Activated CD8-positive, alpha-beta memory T cell treated with anti-CD3 and anti-CD28 coated beads, Interleukin-2, amount 10 ng/mL, durations not matched to agents 7 days and 5 days (primary cell): ENCODE measurements at regions not wholly inside any gene's neighbourhood (a gene's known extent, or its start where the extent isn't known, plus 50 kb on each side); places are given as distances from the start of the nearest gene placed in this dataset.
"Not testable (repeated sequence)": the region's sequence is repeated elsewhere in the genome, so short reads cannot be mapped to it uniquely, and the experiment has no call there.

Source experiments
- ATAC-seq: fragments of 150-1000 bp; cut with Tn5 transposase; one replicate; pipeline ENCODE4 v1.10.0; 2021; ENCODE audit warnings: moderate library complexity
- CTCF ChIA-PET: fragments of 350-600 bp; sonication (Branson Sonifier 250); formaldehyde crosslinking; loops from one replicate; lab custom pipeline; 2021; ENCODE audit warnings: antibody characterized with exemption; lab: Charles Lee
- DNase-seq: peaks from one replicate; pipeline ENCODE4 v3.0.0-alpha.2; 2020
- H3K27ac Mint-ChIP-seq: one replicate; pipeline ENCODE4 v1.8.0; 2021; ENCODE audit warnings: mild to moderate bottlenecking, mixed read lengths
- H3K27me3 Mint-ChIP-seq: one replicate; pipeline ENCODE4 v1.8.0; 2021; ENCODE audit warnings: mixed read lengths
- H3K36me3 Mint-ChIP-seq: one replicate; pipeline ENCODE4 v1.8.0; 2021; ENCODE audit warnings: mild to moderate bottlenecking, mixed read lengths
- H3K4me1 Mint-ChIP-seq: one replicate; pipeline ENCODE4 v1.8.0; 2021; ENCODE audit warnings: mixed read lengths
- H3K4me3 Mint-ChIP-seq: one replicate; pipeline ENCODE4 v1.8.0; 2021; ENCODE audit warnings: mild to moderate bottlenecking, moderate library complexity, mixed read lengths
- H3K9me3 Mint-ChIP-seq: one replicate; pipeline ENCODE4 v1.8.0; 2022; ENCODE audit warnings: low read depth, mixed read lengths

DNA sequence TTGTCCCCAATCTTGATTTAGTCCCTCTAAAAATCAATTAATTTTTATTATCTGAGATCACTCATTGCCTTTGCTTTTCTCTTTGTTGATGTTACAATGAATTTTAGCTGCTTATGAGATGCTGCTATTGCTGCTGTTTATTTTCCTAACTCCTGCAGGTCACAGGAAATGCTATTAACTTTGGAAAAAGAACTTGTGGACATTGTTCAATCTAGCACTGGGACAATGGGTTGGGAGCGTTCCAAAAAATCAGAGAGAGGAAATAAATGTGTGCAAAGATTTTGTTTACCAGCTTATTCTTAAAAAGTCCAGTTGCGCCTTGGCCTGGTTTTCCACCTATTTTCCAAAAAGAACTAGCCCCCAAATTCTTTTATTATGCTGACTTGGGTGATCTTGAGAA, 268.3 kb downstream of the PTH2R start:
- H3K27ac Mint-ChIP-seq, result no peak overlapping the region
- no peaks in the 10 kb centered on the region for H3K4me1 Mint-ChIP-seq
- H3K4me3 Mint-ChIP-seq, result no peak overlapping the region
- CTCF ChIA-PET, result no interaction called here
- no peaks in the 10 kb centered on the region for H3K27me3 Mint-ChIP-seq
- H3K9me3 Mint-ChIP-seq, result peaks cover 2% of the 10 kb centered on the region
- no peak for DNase-seq
- ATAC-seq, result no peak
- H3K36me3 Mint-ChIP-seq, result no peaks in the 10 kb centered on the region

DNA sequence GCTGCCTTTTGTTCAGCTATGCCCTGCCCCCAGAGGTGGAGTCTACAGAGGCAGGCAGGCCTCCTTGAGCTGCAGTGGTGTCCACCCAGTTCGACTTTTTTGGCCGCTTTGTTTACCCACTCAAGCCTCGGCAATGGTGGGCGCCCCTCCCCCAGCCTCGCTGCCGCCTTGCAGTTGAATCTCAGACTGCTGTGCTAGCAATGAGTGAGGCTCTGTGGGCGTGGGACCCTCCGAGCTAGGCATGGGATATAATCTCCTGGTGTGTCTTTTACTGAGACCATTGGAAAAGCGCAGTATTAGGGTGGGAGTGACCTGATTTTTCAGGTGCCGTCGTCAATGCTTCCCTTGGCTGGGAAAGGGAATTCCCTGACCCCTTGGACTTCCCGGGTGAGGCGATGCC, 279.3 kb downstream of the PTH2R start:
- H3K9me3 Mint-ChIP-seq, ATAC-seq, H3K27ac Mint-ChIP-seq, H3K27me3 Mint-ChIP-seq, H3K4me3 Mint-ChIP-seq, CTCF ChIA-PET, DNase-seq, H3K36me3 Mint-ChIP-seq, H3K4me1 Mint-ChIP-seq: not testable (repeated sequence)

DNA sequence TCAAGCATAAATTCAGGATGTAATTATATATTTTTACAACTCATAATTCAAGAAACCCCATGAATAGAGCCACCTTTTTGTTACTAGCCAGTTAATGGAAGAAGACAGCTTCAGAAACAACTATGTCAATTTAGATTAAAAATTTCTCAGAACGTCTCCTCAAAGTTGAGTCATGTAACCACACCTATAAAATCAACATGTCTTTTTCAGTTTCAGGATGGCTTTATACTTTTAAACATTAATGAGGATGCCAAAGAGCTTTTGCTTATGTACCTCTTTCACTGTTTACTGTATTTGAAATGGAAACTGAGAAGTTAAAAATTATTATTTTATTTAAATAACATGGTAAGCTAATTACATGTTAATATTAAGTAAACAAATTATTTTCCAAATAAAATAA, 280.1 kb downstream of the PTH2R start:
- no peak overlapping the region for H3K4me3 Mint-ChIP-seq
- H3K9me3 Mint-ChIP-seq, result peaks cover 2% of the 10 kb centered on the region
- DNase-seq (no peak), ATAC-seq (no peak)
- no peaks in the 10 kb centered on the region for H3K36me3 Mint-ChIP-seq
- H3K27ac Mint-ChIP-seq, result no peak overlapping the region
- H3K4me1 Mint-ChIP-seq, result no peaks in the 10 kb centered on the region
- no peaks in the 10 kb centered on the region for H3K27me3 Mint-ChIP-seq
- CTCF ChIA-PET, result no interaction called here

DNA sequence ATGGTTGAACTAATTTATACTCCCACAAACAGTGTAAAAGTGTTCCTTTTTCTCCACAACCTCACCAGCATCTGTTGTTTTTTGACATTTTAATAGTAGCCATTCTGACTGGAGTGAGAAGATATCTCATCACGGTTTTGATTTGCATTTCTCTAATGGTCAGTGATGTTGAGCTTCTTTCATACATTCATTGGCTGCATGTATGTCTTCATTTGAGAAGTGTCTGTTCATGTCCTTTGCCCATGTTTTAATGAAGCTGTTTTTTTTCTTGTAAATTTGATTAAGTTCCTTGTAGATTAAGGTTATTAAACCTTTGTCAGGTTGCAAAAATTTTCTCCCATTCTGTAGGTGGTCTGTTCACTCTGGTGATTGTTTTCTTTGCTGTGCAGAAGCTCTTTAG, 281.1 kb downstream of the PTH2R start:
- CTCF ChIA-PET, H3K27ac Mint-ChIP-seq, H3K36me3 Mint-ChIP-seq, ATAC-seq, H3K4me3 Mint-ChIP-seq, H3K4me1 Mint-ChIP-seq, H3K27me3 Mint-ChIP-seq, DNase-seq, H3K9me3 Mint-ChIP-seq: not testable (repeated sequence)

DNA sequence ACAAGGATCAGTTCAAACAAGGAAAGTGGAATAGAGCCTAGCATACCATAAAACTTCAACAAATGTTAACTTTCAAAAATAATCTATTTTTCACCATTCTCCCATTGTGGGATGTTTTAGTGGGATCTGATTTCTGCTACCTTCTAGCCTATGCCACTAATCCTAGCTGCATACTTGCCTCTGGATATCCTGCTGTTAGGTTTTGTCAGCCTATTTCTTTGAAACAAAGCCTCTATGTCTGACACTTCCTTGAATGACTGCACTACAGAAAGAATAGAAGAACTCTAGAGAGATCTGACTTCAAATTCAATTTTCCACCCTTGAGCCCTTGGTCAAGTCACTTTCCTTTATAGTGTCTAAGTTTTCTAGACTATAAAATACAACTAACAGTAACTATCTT, 291.5 kb downstream of the PTH2R start:
- Mint-ChIP-seq H3K9me3 (peaks cover 2% of the 10 kb centered on the region), H3K27me3 (no peaks in the 10 kb centered on the region), H3K4me1 (no peaks in the 10 kb centered on the region), H3K4me3 (no peak overlapping the region), H3K27ac (no peak overlapping the region), H3K36me3 (no peaks in the 10 kb centered on the region)
- no peak for ATAC-seq
- DNase-seq, result no peak
- CTCF ChIA-PET, result no interaction called here

DNA sequence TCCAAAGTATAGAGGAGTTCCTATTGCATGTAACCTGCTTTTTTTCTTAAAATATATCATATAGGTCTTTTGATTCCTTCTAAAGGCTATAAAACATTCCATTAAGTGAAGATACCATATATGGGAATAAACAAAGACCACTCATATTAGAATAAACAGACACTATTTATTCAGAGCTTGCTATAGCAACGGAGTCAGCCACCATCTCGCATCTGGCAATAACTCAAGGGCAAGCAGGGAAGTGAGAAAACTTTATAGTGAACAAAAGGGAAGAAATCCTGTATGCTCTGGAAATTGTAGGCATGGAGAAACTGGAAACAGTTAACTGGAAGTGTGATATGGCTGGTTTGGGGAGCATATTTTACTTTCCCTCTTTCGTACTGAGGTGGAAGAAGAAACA, 301.9 kb downstream of the PTH2R start:
- DNase-seq (no peak), ATAC-seq (no peak)
- CTCF ChIA-PET, result no interaction called here
- Mint-ChIP-seq H3K9me3 (peaks cover 4% of the 10 kb centered on the region), H3K27ac (no peak overlapping the region), H3K4me1 (no peaks in the 10 kb centered on the region), H3K36me3 (no peaks in the 10 kb centered on the region), H3K4me3 (no peak overlapping the region), H3K27me3 (no peaks in the 10 kb centered on the region)

DNA sequence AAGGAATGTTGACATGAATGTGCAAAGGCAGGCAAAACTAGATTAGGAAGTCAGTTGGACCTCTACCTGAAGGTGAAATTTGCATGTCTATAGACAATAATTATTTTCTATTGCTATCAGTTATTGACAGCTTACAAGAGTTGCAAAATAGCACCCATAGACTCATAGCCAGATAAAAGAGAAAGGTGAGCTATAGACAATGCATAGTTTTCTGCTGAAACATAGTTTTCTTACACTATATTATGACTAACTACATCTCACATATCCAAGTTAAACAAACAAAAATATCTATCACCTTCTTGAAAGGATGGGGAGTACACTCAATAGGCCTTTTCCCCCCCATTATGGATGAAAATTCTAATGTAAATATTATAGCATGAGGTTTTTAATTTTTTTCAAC, 305.0 kb downstream of the PTH2R start:
- CTCF ChIA-PET, result no interaction called here
- ATAC-seq (no peak), DNase-seq (no peak)
- Mint-ChIP-seq H3K4me1 (no peaks in the 10 kb centered on the region), H3K36me3 (no peaks in the 10 kb centered on the region), H3K27ac (no peak overlapping the region), H3K4me3 (no peak overlapping the region), H3K9me3 (no peaks in the 10 kb centered on the region), H3K27me3 (no peaks in the 10 kb centered on the region)

DNA sequence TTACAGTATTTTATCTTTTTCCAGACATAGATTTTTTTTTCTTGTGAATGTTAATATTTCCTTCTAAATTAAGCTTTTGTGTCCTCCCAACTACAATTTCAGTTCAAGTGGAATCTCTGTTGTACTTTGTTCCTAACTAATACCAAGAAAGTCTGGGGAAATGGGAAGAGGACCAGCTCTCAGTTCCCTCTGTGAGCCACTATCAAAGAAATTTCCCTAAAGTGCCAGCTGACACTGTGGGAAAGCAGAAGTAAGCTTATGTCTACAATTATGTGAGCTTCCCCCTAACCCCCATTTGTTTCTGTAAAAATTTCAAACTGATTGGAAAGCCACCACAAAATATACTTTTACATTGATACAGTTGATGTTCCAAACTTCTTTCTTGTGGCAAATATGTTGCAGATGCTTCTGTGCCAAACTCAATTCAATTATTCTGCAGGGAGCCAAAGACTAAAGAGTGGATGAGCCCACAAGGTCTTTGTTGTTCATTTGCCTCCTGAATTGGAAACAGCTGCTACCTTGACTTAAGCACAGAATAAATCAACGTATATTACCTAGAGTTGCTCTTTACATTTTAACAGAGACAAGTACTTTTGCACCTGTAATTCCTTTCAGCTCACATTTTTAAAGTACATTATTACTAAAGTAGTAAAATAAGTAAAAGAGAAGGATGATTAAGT, 306.6 kb downstream of the PTH2R start:
- CTCF ChIA-PET, result no interaction called here
- H3K9me3 Mint-ChIP-seq, result no peaks in the 10 kb centered on the region
- H3K4me3 Mint-ChIP-seq, result no peak overlapping the region
- H3K27me3 Mint-ChIP-seq, result no peaks in the 10 kb centered on the region
- H3K36me3 Mint-ChIP-seq, result no peaks in the 10 kb centered on the region
- H3K27ac Mint-ChIP-seq, result no peak overlapping the region
- H3K4me1 Mint-ChIP-seq, result no peaks in the 10 kb centered on the region
- DNase-seq (no peak), ATAC-seq (no peak)

DNA sequence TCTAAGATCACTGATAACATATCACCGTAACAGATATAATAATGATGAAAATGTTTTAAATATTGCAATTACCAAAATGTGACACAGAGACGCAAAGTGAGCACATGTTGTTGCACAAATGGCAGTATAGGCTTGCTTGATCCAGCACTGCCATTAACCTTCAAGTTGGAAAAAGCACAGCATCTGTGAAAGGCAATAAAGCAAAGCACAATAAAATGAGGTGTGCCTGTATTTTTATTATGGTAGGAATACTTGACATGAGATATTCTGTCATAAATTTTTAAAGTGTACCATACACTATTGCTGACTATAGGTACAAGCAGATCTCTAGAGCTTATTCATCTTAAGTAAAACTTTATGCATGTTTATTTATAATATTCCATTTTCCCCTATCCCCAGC, 312.2 kb downstream of the PTH2R start:
- Mint-ChIP-seq H3K4me1 (no peaks in the 10 kb centered on the region), H3K27me3 (no peaks in the 10 kb centered on the region), H3K27ac (no peak overlapping the region), H3K4me3 (no peak overlapping the region), H3K9me3 (peaks cover 2% of the 10 kb centered on the region), H3K36me3 (no peaks in the 10 kb centered on the region)
- CTCF ChIA-PET, result no interaction called here
- ATAC-seq (no peak), DNase-seq (no peak)

DNA sequence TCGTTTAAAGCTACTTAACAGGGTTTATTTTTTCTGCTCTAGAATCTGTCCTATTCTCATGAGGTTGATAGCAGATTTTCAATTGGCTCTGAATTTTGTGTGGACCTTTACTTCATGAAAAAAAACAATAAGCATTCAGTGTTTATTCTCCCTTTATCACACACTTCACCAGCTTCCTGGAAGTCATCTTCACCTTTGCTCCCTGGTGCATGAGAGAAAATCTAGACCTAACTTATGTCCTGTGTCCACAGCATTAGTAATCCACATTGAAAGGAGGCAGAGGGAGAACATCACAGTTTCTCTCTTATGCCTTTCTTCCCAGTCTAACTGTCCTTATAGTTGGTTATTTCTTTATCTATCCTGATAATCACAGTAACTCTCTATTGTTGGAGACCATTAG, 316.1 kb downstream of the PTH2R start:
- Mint-ChIP-seq H3K27ac (no peak overlapping the region), H3K36me3 (no peaks in the 10 kb centered on the region), H3K9me3 (peaks cover 2% of the 10 kb centered on the region), H3K27me3 (no peaks in the 10 kb centered on the region), H3K4me3 (no peak overlapping the region), H3K4me1 (no peaks in the 10 kb centered on the region)
- CTCF ChIA-PET, result no interaction called here
- DNase-seq, result no peak
- no peak for ATAC-seq

DNA sequence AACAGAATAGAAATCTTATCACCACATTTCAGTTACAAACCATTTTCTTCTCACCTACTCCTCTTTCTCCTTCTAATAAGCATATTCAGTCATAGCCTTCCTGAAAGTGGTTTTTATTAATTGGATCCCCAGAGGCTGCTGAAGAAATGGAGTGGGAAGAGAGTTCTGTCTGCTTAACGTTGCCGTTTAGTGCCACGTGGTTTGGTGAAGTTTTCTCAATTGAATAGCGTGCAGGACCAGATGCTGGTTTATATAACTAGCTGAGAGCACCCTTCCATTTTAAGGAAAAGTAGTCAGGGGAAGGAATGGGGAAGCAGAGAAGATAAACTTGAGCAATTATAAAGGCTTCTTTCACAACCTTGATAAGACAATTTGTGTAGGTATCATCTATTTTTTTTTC, 318.7 kb downstream of the PTH2R start:
- ATAC-seq (no peak), DNase-seq (no peak)
- Mint-ChIP-seq H3K4me1 (no peaks in the 10 kb centered on the region), H3K9me3 (peaks cover 2% of the 10 kb centered on the region), H3K36me3 (no peaks in the 10 kb centered on the region), H3K4me3 (no peak overlapping the region), H3K27me3 (no peaks in the 10 kb centered on the region), H3K27ac (no peak overlapping the region)
- CTCF ChIA-PET, result no interaction called here

DNA sequence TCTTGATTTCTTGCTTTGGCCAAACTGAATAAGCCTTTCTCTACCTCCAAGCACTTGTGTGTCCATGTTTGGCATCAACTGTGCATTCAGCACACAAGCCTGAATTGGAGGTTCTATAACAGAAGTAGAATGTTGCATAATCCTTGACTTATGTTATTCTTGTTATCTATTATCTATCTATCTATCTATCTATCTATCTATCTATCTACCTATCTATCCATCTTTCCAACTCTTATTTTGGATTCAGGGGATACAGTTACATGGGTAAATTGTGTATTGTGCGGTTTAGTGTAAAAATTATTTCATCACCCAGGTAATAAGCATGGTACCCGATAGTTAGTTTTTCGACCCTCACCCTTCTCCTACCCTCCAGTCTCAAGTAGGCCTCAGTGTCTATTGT, 319.6 kb downstream of the PTH2R start:
- Mint-ChIP-seq H3K27me3 (no peaks in the 10 kb centered on the region), H3K27ac (no peak overlapping the region), H3K9me3 (peaks cover 3% of the 10 kb centered on the region), H3K4me3 (no peak overlapping the region), H3K36me3 (no peaks in the 10 kb centered on the region), H3K4me1 (no peaks in the 10 kb centered on the region)
- DNase-seq, result no peak
- ATAC-seq, result no peak
- CTCF ChIA-PET, result no interaction called here

DNA sequence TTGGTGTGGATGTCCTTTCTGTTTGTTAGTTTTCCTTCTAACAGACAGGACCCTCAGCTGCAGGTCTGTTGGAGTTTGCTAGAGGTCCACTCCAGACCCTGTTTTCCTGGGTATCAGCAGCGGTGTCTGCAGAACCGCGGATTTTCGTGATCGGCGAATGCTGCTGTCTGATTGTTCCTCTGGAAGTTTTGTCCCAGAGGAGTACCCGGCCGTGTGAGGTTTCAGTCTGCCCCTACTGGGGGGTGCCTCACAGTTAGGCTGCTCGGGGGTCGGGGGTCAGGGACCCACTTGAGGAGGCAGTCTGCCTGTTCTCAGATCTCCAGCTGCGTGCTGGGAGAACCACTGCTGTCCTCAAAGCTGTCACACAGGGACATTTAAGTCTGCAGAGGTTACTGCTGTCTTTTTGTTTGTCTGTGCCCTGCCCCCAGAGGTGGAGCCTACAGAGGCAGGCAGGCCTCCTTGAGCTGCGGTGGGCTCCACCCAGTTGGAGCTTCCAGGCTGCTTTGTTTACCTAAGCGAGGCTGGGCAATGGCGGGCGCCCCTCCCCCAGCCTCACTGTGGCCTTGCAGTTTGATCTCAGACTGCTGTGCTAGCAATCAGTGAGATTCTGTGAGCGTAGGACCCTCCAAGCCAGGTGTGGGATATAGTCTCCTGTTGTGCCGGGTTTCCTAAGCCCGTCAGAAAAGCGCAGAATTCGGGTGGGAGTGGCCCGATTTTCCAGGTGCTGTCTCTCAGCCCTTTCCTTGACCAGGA, 345.2 kb downstream of the PTH2R start:
- CTCF ChIA-PET, result not testable (repeated sequence)

DNA sequence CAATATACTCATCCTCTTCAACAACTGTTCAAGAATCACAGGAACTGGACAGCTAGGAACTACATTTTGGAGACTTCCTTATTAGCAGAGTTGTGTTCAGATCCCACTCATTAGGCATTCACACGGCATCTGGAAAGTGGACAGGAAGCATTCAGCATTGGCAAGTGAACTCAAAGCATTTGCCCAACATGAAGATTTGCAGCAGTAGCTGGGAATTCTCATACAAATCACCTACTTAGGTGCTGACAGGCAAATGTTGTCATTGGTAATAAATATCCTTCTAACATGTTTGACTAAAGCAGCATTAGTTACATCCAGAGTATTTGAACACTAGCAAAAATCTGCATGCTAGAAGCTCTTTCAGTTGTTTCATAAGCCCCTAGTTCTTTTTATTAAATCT, 350.8 kb downstream of the PTH2R start:
- DNase-seq, result no peak
- Mint-ChIP-seq H3K27ac (no peak overlapping the region), H3K36me3 (no peaks in the 10 kb centered on the region), H3K27me3 (no peaks in the 10 kb centered on the region), H3K4me3 (no peak overlapping the region), H3K9me3 (peaks cover 12% of the 10 kb centered on the region), H3K4me1 (no peaks in the 10 kb centered on the region)
- ATAC-seq, result no peak
- CTCF ChIA-PET, result no interaction called here

More for the DNA sequence above, 345.2 kb downstream of the PTH2R start:
- not testable (repeated sequence) for ATAC-seq, DNase-seq, H3K4me1 Mint-ChIP-seq, H3K27ac Mint-ChIP-seq, H3K36me3 Mint-ChIP-seq, H3K4me3 Mint-ChIP-seq, H3K27me3 Mint-ChIP-seq
- H3K9me3 Mint-ChIP-seq, result peaks cover 12% of the 10 kb centered on the region
